DOHH2 (cell line): ENCODE measurements at regions not wholly inside any gene's neighbourhood (a gene's known extent, or its start where the extent isn't known, plus 50 kb on each side); places are given as distances from the start of the nearest gene placed in this dataset.

ENCODE experiments used
- H3F3A ChIP-seq: fragments of 200-600 bp; sonication (generic), shearing (Covaris generic); 2 replicates; pipeline ENCODE4 v1.6.0; 2016; ENCODE audit warnings: antibody characterized with exemption, mild to moderate bottlenecking; ENCODE audit not compliant: control insufficient read depth, insufficient read depth
- H3K27ac ChIP-seq: fragments of 200-600 bp; sonication (generic); 2 replicates; pipeline ENCODE4 v1.5.1; 2014; ENCODE audit warnings: low read depth, mild to moderate bottlenecking, low read length, moderate library complexity
- H3K27me3 ChIP-seq: fragments of 200-600 bp; sonication (generic); 2 replicates; pipeline ENCODE4 v1.6.1; 2014; ENCODE audit warnings: mild to moderate bottlenecking, low read length, mixed read lengths; ENCODE audit not compliant: control insufficient read depth
- H3K36me3 ChIP-seq: fragments of 200-600 bp; sonication (generic); 2 replicates; pipeline ENCODE4 v1.6.1; 2014; ENCODE audit warnings: mild to moderate bottlenecking, low read length, moderate library complexity, mixed read lengths; ENCODE audit not compliant: control insufficient read depth
- H3K4me1 ChIP-seq: fragments of 200-600 bp; sonication (generic); 2 replicates; pipeline ENCODE4 v1.6.1; 2014; ENCODE audit warnings: mild to moderate bottlenecking, low read length, mixed read lengths; ENCODE audit not compliant: control insufficient read depth
- H3K4me2 ChIP-seq: fragments of 200-600 bp; sonication (generic); 2 replicates; pipeline ENCODE4 v1.6.0; 2014; ENCODE audit warnings: mild to moderate bottlenecking, low read length, moderate library complexity
- H3K4me3 ChIP-seq: fragments of 200-600 bp; sonication (generic); 2 replicates; pipeline ENCODE4 v1.5.1; 2014; ENCODE audit warnings: mild to moderate bottlenecking, low read length, mixed read lengths
- H3K79me2 ChIP-seq: fragments of 200-600 bp; sonication (generic); 2 replicates; pipeline ENCODE4 v1.6.1; 2014; ENCODE audit warnings: mild to moderate bottlenecking, low read length, mixed read lengths; ENCODE audit not compliant: control insufficient read depth
- H3K9me2 ChIP-seq: fragments of 200-600 bp; sonication (generic); replicated peaks from 2 replicates; pipeline ENCODE4 v1.6.1; 2014; ENCODE audit warnings: mild to moderate bottlenecking, low read length, mixed read lengths; ENCODE audit not compliant: control insufficient read depth
- H3K9me3 ChIP-seq: fragments of 200-600 bp; sonication (generic); 2 replicates; pipeline ENCODE4 v1.6.1; 2014; ENCODE audit warnings: antibody characterized with exemption, low read length, mixed read lengths; ENCODE audit not compliant: control insufficient read depth, insufficient read depth
- H4K20me1 ChIP-seq: fragments of 200-600 bp; sonication (generic); 2 replicates; pipeline ENCODE4 v1.6.0; 2014; ENCODE audit warnings: low read depth, mild to moderate bottlenecking, antibody characterized with exemption, low read length, moderate library complexity; ENCODE audit not compliant: control insufficient read depth, insufficient read depth
- CTCF ChIP-seq: fragments of 200-600 bp; sonication (generic); IDR thresholded peaks from one replicate; pipeline ENCODE4 v1.5.1; 2014; ENCODE audit warnings: antibody characterized with exemption, mild to moderate bottlenecking, low read depth, low read length; ENCODE audit not compliant: poor library complexity, severe bottlenecking
- EZH2phosphoT487 ChIP-seq: fragments of 200-600 bp; sonication (generic); IDR thresholded peaks from 2 replicates; pipeline ENCODE4 v1.6.1; 2017; ENCODE audit warnings: borderline replicate concordance, mild to moderate bottlenecking, antibody characterized with exemption, low read length, moderate library complexity, mixed read lengths

GRCh38 chr13:44051405-44051804 lies 171.7 kb downstream of the LACC1 start:
- Histone ChIP-seq H4K20me1 (no peaks in the 10 kb centered on the region), H3K4me2 (no peak overlapping the region)

GRCh38 chr13:44051918-44052675 lies 172.4 kb downstream of the LACC1 start:
- H3K9me3 ChIP-seq = no peaks in the 10 kb centered on the region
- no peaks in the 10 kb centered on the region for H3K79me2 ChIP-seq
- 0 out of 2 replicates have a peak, but pooled peaks cover under 1% of the 10 kb centered on the region for H3K27me3 ChIP-seq
- H4K20me1 ChIP-seq = no peaks in the 10 kb centered on the region
- no peak overlapping the region for H3K4me3 ChIP-seq
- no peaks in the 10 kb centered on the region for H3K36me3 ChIP-seq
- no peak overlapping the region for H3K4me2 ChIP-seq
- no peaks in the 10 kb centered on the region for H3F3A ChIP-seq
- no peak overlapping the region for H3K27ac ChIP-seq
- TF ChIP-seq EZH2phosphoT487 (no peak), CTCF (no peak)
- H3K9me2 ChIP-seq = no peaks in the 10 kb centered on the region
- peaks cover 5% of the 10 kb centered on the region for H3K4me1 ChIP-seq

More at GRCh38 chr13:44051405-44051804, 171.7 kb downstream of the LACC1 start:
- TF ChIP-seq CTCF (no peak), EZH2phosphoT487 (no peak)
- H3K4me1 ChIP-seq = peaks cover 5% of the 10 kb centered on the region
- H3K9me3 ChIP-seq = no peaks in the 10 kb centered on the region
- no peaks in the 10 kb centered on the region for H3F3A ChIP-seq
- H3K27me3 ChIP-seq = 0 out of 2 replicates have a peak, but pooled peaks cover 2% of the 10 kb centered on the region
- H3K4me3 ChIP-seq = no peak overlapping the region
- no peaks in the 10 kb centered on the region for H3K79me2 ChIP-seq
- H3K27ac ChIP-seq = no peak overlapping the region
- H3K9me2 ChIP-seq = no peaks in the 10 kb centered on the region
- no peaks in the 10 kb centered on the region for H3K36me3 ChIP-seq

- TF ChIP-seq CTCF = no peak
- TF ChIP-seq EZH2phosphoT487 = no peak
- Histone ChIP-seq H3K36me3 (no peaks in the 10 kb centered on the region), H3K27ac (no peak overlapping the region), H3K9me2 (no peaks in the 10 kb centered on the region), H3K9me3 (no peaks in the 10 kb centered on the region), H3K4me3 (no peak overlapping the region), H3K4me1 (peaks cover 5% of the 10 kb centered on the region), H3K4me2 (no peak overlapping the region), H3F3A (no peaks in the 10 kb centered on the region), H4K20me1 (no peaks in the 10 kb centered on the region), H3K79me2 (no peaks in the 10 kb centered on the region), H3K27me3 (no peaks in the 10 kb centered on the region)
Measured at GRCh38 chr13:44052780-44053184, 173.1 kb downstream of the LACC1 start.
